COLO829 (cell line): ENCODE measurements at regions not wholly inside any gene's neighbourhood (a gene's known extent, or its start where the extent isn't known, plus 50 kb on each side); places are given as distances from the start of the nearest gene placed in this dataset.

ENCODE experiments used
- DNase-seq: peaks from one replicate; pipeline ENCODE4 v3.0.0; 2012; ENCODE audit warnings: low spot score

DNA sequence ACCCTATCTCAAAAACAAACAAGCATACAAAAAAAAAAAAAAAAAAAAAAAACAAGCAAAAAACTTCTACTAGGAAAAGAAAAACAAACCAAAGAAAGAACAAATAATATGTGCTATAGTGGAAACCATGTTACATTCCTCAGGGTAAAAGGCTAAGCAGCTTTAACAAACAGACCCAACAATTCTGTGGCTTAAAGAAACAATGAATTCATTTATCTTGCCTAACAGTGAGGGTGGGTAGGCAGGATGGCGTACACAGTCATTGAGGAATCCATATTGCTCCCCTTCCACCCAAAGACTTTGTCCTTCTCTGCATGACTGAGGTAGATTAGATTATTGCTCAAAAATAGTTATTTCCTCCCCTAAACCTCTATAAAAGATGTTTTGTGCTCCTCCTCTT, 63.1 kb upstream of the ITGA6 start:
- peak; percentile 61 for DNase-seq

GRCh38 chr2:172366596-172367150, 60.7 kb upstream of the ITGA6 start:
- DNase-seq, result no peak

DNA sequence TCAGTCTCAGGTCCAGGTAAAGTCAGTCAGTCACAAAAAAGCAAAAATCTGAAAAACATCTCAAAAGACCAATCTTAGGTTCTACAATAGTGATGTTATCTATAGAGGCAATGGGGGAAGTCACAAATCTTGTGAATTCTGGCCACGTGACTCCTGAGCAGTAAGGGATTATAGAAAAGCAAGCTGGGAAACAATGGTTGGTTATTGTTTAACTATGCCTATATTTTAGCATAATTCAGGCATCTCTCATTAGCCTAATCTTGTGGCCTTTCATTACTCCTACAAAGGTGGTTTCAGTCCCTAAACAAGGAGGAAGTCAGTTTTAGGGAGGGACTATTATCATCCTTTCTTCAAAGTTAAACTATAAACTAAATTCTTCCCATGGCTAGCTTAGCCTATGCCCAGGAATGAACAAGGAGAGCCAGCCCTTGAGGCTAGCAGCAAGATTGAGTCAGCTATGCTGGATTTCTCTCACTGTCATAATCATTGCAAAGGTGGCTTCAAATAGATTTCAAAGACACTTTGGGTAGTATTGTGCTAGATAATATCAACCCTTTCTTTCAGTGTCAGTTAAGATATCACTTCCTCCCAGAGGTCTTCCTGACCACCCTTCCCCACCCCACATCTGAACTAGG, 56.4 kb upstream of the ITGA6 start:
- DNase-seq, result no peak

DNA sequence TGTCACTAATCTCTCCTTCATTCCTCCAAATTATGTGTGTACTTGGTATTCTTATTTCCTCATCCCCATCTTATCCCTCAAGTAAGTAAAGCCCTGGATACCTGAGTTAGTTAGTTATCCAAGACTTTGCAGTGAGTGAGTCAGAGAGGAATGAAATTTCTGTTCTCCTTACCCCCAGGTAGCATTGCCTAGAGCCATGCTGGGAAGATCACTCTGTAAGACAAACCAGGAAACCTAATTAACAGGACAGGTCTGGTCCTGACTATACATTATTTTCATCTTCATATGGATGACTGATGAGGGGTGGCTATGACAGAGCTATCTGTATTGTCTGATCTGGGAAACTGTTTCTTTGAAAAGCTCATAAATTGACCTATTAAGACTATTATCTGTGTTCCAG, 55.0 kb upstream of the ITGA6 start:
- DNase-seq, result no peak

DNA sequence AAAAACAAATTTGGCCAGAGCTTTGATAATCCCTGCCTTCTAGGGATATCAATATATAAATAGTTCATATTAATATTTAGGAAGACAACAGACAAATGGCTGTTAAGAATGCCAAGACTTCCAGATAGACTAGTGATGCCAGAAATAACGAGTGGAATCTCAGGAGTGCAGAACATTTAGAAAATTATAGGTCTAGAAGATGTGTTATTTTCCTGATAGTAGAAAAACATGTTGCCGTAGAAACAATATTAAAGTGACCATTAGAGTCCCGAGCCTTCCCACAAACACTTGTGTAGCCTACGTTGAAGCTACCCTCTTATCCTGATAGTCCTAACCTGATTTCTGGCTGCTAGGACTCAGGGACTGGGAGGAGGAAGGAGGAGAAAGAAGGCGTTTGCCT, 54.3 kb upstream of the ITGA6 start:
- DNase-seq, result no peak

GRCh38 chr2:172373766-172374165, 53.6 kb upstream of the ITGA6 start:
- DNase-seq, result peak; percentile 45

DNA sequence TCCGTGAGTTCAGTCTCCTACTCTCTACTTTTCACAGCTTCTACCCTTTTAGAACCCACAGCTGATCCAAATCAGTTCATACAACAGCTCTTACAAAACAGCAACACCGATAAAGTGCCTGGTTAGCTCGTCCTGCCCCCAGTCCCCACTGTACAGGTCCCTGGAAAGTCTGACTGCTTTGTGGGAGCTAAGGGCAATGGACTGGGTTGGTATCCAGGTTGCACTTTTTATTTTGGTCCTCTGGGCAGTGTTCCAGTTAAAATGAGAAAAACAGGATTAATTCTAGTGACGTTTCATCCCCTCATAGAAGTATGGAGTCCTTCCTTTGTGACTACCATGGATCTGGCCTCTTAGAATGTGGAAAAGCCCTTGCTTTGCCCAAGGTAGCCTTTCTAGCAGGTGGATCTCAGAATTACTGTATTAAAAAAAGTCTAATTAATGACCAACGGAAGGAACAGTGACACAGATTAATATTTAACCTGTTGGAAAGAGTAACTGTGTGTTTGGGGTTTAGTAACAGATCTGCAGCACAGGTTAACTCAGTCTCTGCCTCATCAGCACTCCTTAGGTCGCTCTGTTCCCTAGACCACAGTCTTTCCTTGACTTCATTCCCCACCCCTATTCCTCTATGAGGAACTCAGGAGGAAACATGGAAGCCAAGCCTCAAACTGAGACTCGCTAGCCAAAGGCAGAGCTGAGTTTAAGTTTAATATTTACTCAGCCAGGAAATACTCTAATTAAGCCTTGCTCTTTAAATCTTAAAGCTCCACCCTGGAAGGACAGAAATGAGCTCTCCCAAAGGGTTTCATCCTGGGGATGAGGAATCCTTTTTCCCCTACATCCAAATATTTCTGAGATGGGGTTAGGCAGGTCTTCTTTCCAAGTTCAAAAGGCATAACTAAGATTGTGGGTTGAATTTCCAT, 52.8 kb upstream of the ITGA6 start:
- DNase-seq, result no peak

- DNase-seq, result no peak
Measured at GRCh38 chr2:172375251-172375650, 52.1 kb upstream of the ITGA6 start.

- no peak for DNase-seq
Measured at GRCh38 chr2:172376016-172376415, 51.4 kb upstream of the ITGA6 start.

- DNase-seq, result no peak
Measured at GRCh38 chr2:172376505-172377125, 50.8 kb upstream of the ITGA6 start.

GRCh38 chr2:172377408-172377807, 50.0 kb upstream of the ITGA6 start:
- no peak for DNase-seq
